Renal pelvis (tissue), 1 donor: ENCODE measurements at regions not wholly inside any gene's neighbourhood (a gene's known extent, or its start where the extent isn't known, plus 50 kb on each side); places are given as distances from the start of the nearest gene placed in this dataset.

Experiments used
- DNase-seq: peaks from one replicate; pipeline ENCODE4 v3.0.0-alpha.2; 2013

GRCh38 chr6:50637267-50637666, 76.1 kb upstream of the TFAP2D start:
- no peak for DNase-seq

- no peak for DNase-seq
These were observed 64.2 kb upstream of the TFAP2D start for GRCh38 chr6:50649086-50649485.

GRCh38 chr6:50653253-50653652, 60.1 kb upstream of the TFAP2D start:
- DNase-seq, result no peak

- no peak for DNase-seq
These were observed 59.2 kb upstream of the TFAP2D start for GRCh38 chr6:50654155-50654554.

GRCh38 chr6:50655848-50656453, 57.4 kb upstream of the TFAP2D start:
- DNase-seq, result no peak

GRCh38 chr6:50657513-50657912, 55.8 kb upstream of the TFAP2D start:
- DNase-seq, result no peak

- DNase-seq, result no peak
These were observed 54.8 kb upstream of the TFAP2D start for GRCh38 chr6:50658561-50658960.

- no peak for DNase-seq
These were observed 51.7 kb upstream of the TFAP2D start for GRCh38 chr6:50661636-50662035.
